ENCODE measurements at regions not wholly inside any gene's neighbourhood (a gene's known extent, or its start where the extent isn't known, plus 50 kb on each side); places are given as distances from the start of the nearest gene placed in this dataset.

GRCh38 chr4:52241916-52242315 lies 190.8 kb downstream of the SPATA18 start:
- no peak for TF ChIP-seq CTCF (IDR thresholded peaks at IDR 0.05; ENCODE audit: low read depth, low read length, missing input control)
- no peak for TF ChIP-seq EGR1 (IDR thresholded peaks at IDR 0.05; ENCODE audit: low read depth in 2 of 2)
- no peak for TF ChIP-seq RAD21 (IDR thresholded peaks at IDR 0.05)

Measured in liver (tissue), 3 donors.